ENCODE measurements at regions not wholly inside any gene's neighbourhood (a gene's known extent, or its start where the extent isn't known, plus 50 kb on each side); places are given as distances from the start of the nearest gene placed in this dataset.

DNA sequence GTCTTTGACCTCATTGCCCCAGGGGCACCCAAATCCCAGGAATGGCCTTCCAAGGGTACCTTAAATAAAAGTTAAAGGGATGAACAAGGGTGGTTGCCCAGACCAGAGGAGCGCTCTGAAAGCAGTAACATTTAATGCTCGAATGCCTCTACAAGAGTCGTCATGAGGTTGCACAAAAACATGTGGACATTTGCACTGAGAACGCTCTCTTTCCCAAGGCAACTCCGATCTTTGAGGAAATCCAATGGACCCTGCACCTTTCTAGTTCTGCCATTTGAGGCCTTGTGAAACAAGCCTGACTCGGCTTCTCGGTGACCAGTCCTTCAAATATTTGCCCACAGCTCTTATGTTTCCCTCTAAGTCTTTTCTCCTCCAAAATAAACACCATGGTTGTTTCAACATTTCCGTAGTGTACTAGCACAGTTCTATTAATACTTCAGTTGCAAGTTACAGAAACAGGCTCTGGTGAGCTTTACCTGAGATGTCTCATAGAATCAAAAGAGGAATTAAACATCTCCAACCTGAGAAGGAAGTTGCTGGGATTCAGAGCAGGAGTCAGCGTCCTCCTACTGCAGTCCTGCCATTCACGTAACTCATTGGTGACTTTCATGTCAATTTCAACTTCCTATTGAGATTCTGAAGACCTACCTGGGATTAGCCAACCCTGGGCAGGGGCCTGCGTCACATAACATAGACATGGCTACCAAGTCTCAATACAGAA lies 168.8 kb upstream of the RAI14 start:
- no TSS peak for BruUV-seq (replicated peaks)
- Histone ChIP-seq H3K4me1 (replicated peaks; ENCODE audit: insufficient read depth) (peaks cover 46% of the 10 kb centered on the region), H3K27ac (peak overlapping the region; percentile 95), H3F3A (ENCODE audit: insufficient read depth, low read depth) (peaks cover 33% of the 10 kb centered on the region), H3K9me3 (ENCODE audit: insufficient read depth, low read depth) (no peaks in the 10 kb centered on the region), H3K79me2 (ENCODE audit: low read depth) (no peaks in the 10 kb centered on the region), H3K9me2 (ENCODE audit: insufficient read depth) (no peaks in the 10 kb centered on the region), H3K36me3 (ENCODE audit: low read depth) (no peaks in the 10 kb centered on the region), H4K20me1 (ENCODE audit: insufficient read depth) (no peaks in the 10 kb centered on the region), H3K27me3 (ENCODE audit: insufficient read depth, low read depth) (no peaks in the 10 kb centered on the region), H3K4me2 (peak overlapping the region; percentile 69), H2AFZ (peak overlapping the region; percentile 60), H3K4me3 (peak overlapping the region; percentile 28; the same call in 1 of the 2 replicates)
- CTCF ChIA-PET = interaction anchor here (0.6 to 4.8 kb wide), 10 partner anchors 9 to 428 kb away, joined by 3 to 34 read pairs (median 4); partner anchors contain the start of genes BRIX1 and RAD1
- peak; percentile 53 to 100 for DNase-seq
- no peak for TF ChIP-seq CTCF (conservative IDR thresholded peaks at IDR 0.05)
- TF ChIP-seq EZH2 (IDR thresholded peaks at IDR 0.05; ENCODE audit: low read depth) = no peak
- POLR2A ChIA-PET (ENCODE audit: unreplicated experiment) = interaction anchor here (0.5 to 0.9 kb wide), 4 partner anchors 14 to 442 kb away, joined by 3 to 18 read pairs (median 4); no protein-coding TSS in a partner anchor
- intact Hi-C loops (cut with micrococcal nuclease; ENCODE audit: unreplicated experiment) = loop anchor here (1.0 to 5.0 kb wide), 4 partner anchors 99 to 330 kb away; no protein-coding TSS in a partner anchor

GRCh38 chr5:34487956-34488355 lies 168.2 kb upstream of the RAI14 start:
- peak overlapping the region; percentile 69 for H3K4me2 ChIP-seq
- no peak for DNase-seq
- no peaks in the 10 kb centered on the region for H4K20me1 ChIP-seq (ENCODE audit: insufficient read depth)
- POLR2A ChIA-PET (ENCODE audit: unreplicated experiment) = interaction anchor here (0.7 to 0.9 kb wide), 2 partner anchors 98 to 441 kb away, joined by 3 to 18 read pairs; no protein-coding TSS in a partner anchor
- peaks cover 46% of the 10 kb centered on the region for H3K4me1 ChIP-seq (replicated peaks; ENCODE audit: insufficient read depth)
- no TSS peak for BruUV-seq (replicated peaks)
- TF ChIP-seq CTCF (conservative IDR thresholded peaks at IDR 0.05) = no peak
- no peak for TF ChIP-seq EZH2 (IDR thresholded peaks at IDR 0.05; ENCODE audit: low read depth)
- no peaks in the 10 kb centered on the region for H3K36me3 ChIP-seq (ENCODE audit: low read depth)
- H3K27ac ChIP-seq = peak overlapping the region; percentile 95
- no peaks in the 10 kb centered on the region for H3K9me2 ChIP-seq (ENCODE audit: insufficient read depth)
- H2AFZ ChIP-seq = peak overlapping the region; percentile 60
- H3F3A ChIP-seq (ENCODE audit: insufficient read depth, low read depth) = peaks cover 33% of the 10 kb centered on the region
- H3K9me3 ChIP-seq (ENCODE audit: insufficient read depth, low read depth) = no peaks in the 10 kb centered on the region
- no peaks in the 10 kb centered on the region for H3K27me3 ChIP-seq (ENCODE audit: insufficient read depth, low read depth)
- H3K79me2 ChIP-seq (ENCODE audit: low read depth) = no peaks in the 10 kb centered on the region
- intact Hi-C loops (cut with micrococcal nuclease; ENCODE audit: unreplicated experiment) = loop anchor here (1.0 to 5.0 kb wide), 4 partner anchors 98 to 329 kb away; no protein-coding TSS in a partner anchor
- H3K4me3 ChIP-seq = peak overlapping the region; percentile 28; the same call in 1 of the 2 replicates
- CTCF ChIA-PET = interaction anchor here (0.6 to 4.8 kb wide), 7 partner anchors 34 to 440 kb away, joined by 3 to 34 read pairs (median 4); no protein-coding TSS in a partner anchor

DNA sequence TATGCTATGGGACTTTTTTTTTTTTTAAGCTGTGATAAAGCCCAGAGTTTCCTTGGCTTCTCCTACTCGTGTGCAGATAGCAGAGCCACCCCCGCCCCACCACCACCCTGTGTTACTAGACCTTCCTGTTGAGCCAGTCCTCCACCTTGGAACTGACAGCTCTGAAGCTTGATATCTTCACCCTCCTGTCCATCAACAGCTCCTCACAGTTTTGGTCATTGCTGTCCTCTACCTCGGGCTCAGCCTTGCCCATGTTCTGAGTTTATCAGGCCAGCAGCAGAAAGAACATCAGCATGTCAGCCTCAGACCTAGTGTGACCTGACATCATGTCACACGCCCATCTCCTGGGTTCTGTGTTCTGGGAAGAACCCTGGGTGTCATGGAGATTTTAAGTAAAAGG lies 167.1 kb upstream of the RAI14 start:
- no peaks in the 10 kb centered on the region for H3K9me3 ChIP-seq (ENCODE audit: insufficient read depth, low read depth)
- ChIA-PET CTCF (interaction anchor here (0.7 to 4.8 kb wide), 4 partner anchors 14 to 410 kb away, joined by 3 to 34 read pairs (median 6); no protein-coding TSS in a partner anchor), POLR2A (ENCODE audit: unreplicated experiment) (interaction anchor here (0.6 to 0.7 kb wide), 3 partner anchors 9 to 238 kb away, joined by 4 to 7 read pairs (median 5); no protein-coding TSS in a partner anchor)
- H3K9me2 ChIP-seq (ENCODE audit: insufficient read depth) = no peaks in the 10 kb centered on the region
- BruUV-seq (replicated peaks) = no TSS peak
- peak overlapping the region; percentile 69 for H3K4me2 ChIP-seq
- peaks cover 33% of the 10 kb centered on the region for H3F3A ChIP-seq (ENCODE audit: insufficient read depth, low read depth)
- H3K4me1 ChIP-seq (replicated peaks; ENCODE audit: insufficient read depth) = peaks cover 46% of the 10 kb centered on the region
- intact Hi-C loops (cut with micrococcal nuclease; ENCODE audit: unreplicated experiment) = loop anchor here (5.0 kb wide), 2 partner anchors 308 to 328 kb away; no protein-coding TSS in a partner anchor
- no peaks in the 10 kb centered on the region for H4K20me1 ChIP-seq (ENCODE audit: insufficient read depth)
- no peak overlapping the region for H2AFZ ChIP-seq
- no peak for TF ChIP-seq CTCF (conservative IDR thresholded peaks at IDR 0.05)
- no peak for TF ChIP-seq EZH2 (IDR thresholded peaks at IDR 0.05; ENCODE audit: low read depth)
- H3K27ac ChIP-seq = peak overlapping the region; percentile 95
- no peak overlapping the region for H3K4me3 ChIP-seq
- no peaks in the 10 kb centered on the region for H3K36me3 ChIP-seq (ENCODE audit: low read depth)
- no peaks in the 10 kb centered on the region for H3K27me3 ChIP-seq (ENCODE audit: insufficient read depth, low read depth)
- no peaks in the 10 kb centered on the region for H3K79me2 ChIP-seq (ENCODE audit: low read depth)
- peak; percentile 41 to 79 for DNase-seq

Data from PC-9 (cell line).